Stimulated activated CD4-positive, alpha-beta T cell treated with anti-CD3 and anti-CD28 coated beads, Interleukin-15, amount 100 ng/mL, for 24 hours (primary cell): ENCODE measurements at regions not wholly inside any gene's neighbourhood (a gene's known extent, or its start where the extent isn't known, plus 50 kb on each side); places are given as distances from the start of the nearest gene placed in this dataset.
"Not testable (repeated sequence)": the region's sequence is repeated elsewhere in the genome, so short reads cannot be mapped to it uniquely, and the experiment has no call there.

Source experiments
- DNase-seq: peaks from one replicate; pipeline ENCODE4 v3.0.0-alpha.2; 2020

GRCh38 chr14:51596488-51597117, 55.1 kb upstream of the FRMD6 start:
- DNase-seq: no peak

DNA sequence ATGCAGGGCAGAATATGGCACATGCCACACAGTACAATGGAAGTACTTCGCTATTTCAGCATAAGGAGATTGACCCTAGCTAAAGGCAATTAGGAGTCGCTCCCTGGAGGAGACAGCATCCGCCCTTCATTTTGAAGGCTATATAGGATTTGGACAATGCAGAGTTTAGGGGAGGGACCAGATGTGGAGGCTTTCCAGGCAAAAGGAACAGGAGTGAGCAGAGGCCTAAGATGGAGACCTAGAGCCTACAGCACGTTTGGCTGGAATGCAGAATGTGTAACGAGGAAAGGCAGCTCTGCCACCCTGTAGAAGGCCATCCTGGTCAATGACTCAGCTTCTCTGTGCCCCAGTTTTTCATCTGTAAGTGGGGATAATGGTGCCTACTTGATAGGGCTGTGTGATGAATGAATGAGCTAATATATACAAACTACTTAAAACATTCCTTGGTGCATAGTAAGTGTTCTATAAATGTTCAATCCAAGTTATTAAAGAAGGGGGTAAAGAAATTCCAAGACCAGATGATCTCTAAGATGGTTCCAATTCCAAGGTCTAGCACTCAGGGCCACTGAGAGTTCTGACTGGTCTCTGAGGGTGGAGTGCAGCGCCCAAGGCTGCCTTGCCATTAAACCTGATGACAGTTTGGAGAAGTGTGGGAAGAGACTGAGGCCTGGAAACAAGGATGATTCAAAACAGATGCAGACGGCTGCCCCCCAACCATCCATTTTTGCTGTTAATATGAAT, 54.3 kb upstream of the FRMD6 start:
- DNase-seq: no peak

DNA sequence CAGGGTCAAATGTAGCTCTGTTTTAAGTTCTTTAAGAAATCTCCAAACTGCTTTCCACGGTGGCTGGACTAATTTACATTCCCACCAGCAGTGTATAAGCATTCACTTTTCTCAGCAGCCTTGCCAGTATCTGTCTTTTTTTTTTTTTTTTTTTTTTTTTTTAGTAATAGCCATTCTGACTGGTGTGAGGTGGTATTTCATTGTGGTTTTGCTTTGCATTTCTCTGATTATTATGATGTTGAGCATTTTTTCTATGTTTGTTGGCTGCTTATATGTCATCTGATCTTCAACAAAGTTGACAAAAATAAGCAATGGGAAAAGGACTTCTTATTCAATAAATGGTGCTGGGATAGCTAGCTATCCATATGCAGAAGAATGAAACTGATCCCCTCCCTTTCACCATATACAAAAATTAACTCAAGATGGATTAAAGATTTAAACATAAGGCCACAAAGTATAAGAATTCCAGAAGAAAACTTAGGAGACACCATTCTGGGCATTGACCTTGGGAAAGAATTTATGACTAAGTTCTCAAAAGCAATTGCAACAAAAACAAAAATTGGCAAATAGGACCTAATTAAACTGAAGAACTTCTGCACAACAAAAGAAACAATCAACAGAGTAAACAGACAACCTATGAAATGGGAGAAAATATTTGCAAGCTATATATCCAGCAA, 52.6 kb upstream of the FRMD6 start:
- DNase-seq: not testable (repeated sequence)

DNA sequence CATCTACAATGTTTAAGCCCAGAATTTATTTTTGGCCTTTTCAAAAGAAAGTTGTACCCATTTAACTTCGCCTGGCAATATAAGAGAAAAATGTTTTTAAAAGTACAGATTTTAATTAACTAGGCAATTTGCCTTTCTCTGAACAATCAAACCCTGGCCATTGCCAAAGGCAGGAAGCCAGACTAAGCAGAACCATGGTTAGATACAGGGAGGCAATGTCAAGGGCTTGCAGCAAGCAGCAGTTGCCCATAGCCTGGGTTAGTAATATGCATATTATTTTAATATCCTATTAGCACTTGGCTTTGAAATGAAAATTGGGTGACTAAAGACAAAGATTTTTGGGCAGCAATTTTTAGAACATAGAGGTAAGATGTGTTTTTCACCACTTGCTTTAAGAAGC, 51.1 kb upstream of the FRMD6 start:
- DNase-seq: no peak
